ENCODE measurements at regions not wholly inside any gene's neighbourhood (a gene's known extent, or its start where the extent isn't known, plus 50 kb on each side); places are given as distances from the start of the nearest gene placed in this dataset.

GRCh38 chr4:156553659-156554058 lies 417.9 kb downstream of the PDGFC start:
- TF ChIP-seq CTCF (conservative IDR thresholded peaks at IDR 0.05; ENCODE audit: low read length), result no peak
- no peak for TF ChIP-seq EZH2phosphoT487 (IDR thresholded peaks at IDR 0.05; ENCODE audit: borderline replicate concordance, low read depth, low read length)

Data from OCI-LY7 (cell line).